ENCODE measurements at regions not wholly inside any gene's neighbourhood (a gene's known extent, or its start where the extent isn't known, plus 50 kb on each side); places are given as distances from the start of the nearest gene placed in this dataset.

GRCh38 chr9:94480205-94480604 lies 74.7 kb upstream of the PCAT7 start:
- no peak overlapping the region for H2BK20ac ChIP-seq (ENCODE audit: low read depth, low read length)
- no peak for ATAC-seq (ENCODE audit: low read depth)
- WGBS, 2 experiments (ENCODE audit: extremely low coverage in 2 of 2, insufficient read length in 1 of 2), result 90% methylated on average over 4 of the region's 11 CpGs; no CpG with 5 or more reads in 1 of the 2 experiments
- no peak overlapping the region for H3K23ac ChIP-seq (ENCODE audit: low read depth, low read length)
- dilution Hi-C loops (cut with HindIII; ENCODE audit: low sequenced_read_pairs, unreplicated experiment), result no loop called here
- H3K4me3 ChIP-seq (ENCODE audit: insufficient read depth, low read depth, low read length), result no peak overlapping the region
- no peak overlapping the region for H3K56ac ChIP-seq (ENCODE audit: extremely low read depth, insufficient read depth, low read length)
- no peaks in the 10 kb centered on the region for H3K36me3 ChIP-seq (ENCODE audit: control insufficient read depth, insufficient read depth, low read length)
- no peaks in the 10 kb centered on the region for H3K9me1 ChIP-seq (ENCODE audit: insufficient read depth, low read length)
- H2BK15ac ChIP-seq (ENCODE audit: low read depth, low read length), result no peak overlapping the region
- no peak overlapping the region for H4K8ac ChIP-seq (ENCODE audit: low read depth in 2 of 2, low read length in 2 of 2)
- no peak overlapping the region for H4K91ac ChIP-seq (ENCODE audit: insufficient read depth, low read depth, low read length)
- no peak overlapping the region for H2AFZ ChIP-seq (replicated peaks; ENCODE audit: low read length, poor library complexity)
- no peaks in the 10 kb centered on the region for H4K20me1 ChIP-seq (ENCODE audit: insufficient read depth, low read length)
- no peak overlapping the region for H4K5ac ChIP-seq (ENCODE audit: low read depth, low read length)
- H3K4me1 ChIP-seq (ENCODE audit: control insufficient read depth, insufficient read depth, low read length), result no peaks in the 10 kb centered on the region
- ChIA-PET CTCF (no interaction called here), POLR2A (ENCODE audit: unreplicated experiment) (no interaction called here)
- no peaks in the 10 kb centered on the region; the same call in 1 of the 2 replicates for H3K9me3 ChIP-seq (ENCODE audit: control insufficient read depth, insufficient read depth, low read length)
- no peak overlapping the region for H2BK120ac ChIP-seq (ENCODE audit: low read depth, low read length)
- H3K14ac ChIP-seq (replicated peaks; ENCODE audit: low read depth, low read length), result no peak overlapping the region
- DNase-seq, result no peak
- TF ChIP-seq POLR2A (IDR thresholded peaks at IDR 0.05; ENCODE audit: low read depth, low read length), result no peak
- TF ChIP-seq RFX5 (IDR thresholded peaks at IDR 0.05; ENCODE audit: low read depth, low read length), result no peak
- no peak for TF ChIP-seq CTCF (conservative IDR thresholded peaks at IDR 0.05; ENCODE audit: low read depth, low read length)
- no peak for TF ChIP-seq USF2 (IDR thresholded peaks at IDR 0.05; ENCODE audit: low read depth, low read length)
- no peak for TF ChIP-seq SMC3 (IDR thresholded peaks at IDR 0.05; ENCODE audit: low read depth, low read length)
- no peak for TF ChIP-seq RAD21 (IDR thresholded peaks at IDR 0.05; ENCODE audit: low read length)
- TF ChIP-seq MXI1 (IDR thresholded peaks at IDR 0.05; ENCODE audit: borderline replicate concordance, low read depth, low read length), result no peak
- TF ChIP-seq CHD1 (IDR thresholded peaks at IDR 0.05; ENCODE audit: low read depth, low read length), result no peak
- no peak for TF ChIP-seq FOS (IDR thresholded peaks at IDR 0.05; ENCODE audit: low read depth, low read length)
- no peak for TF ChIP-seq RCOR1 (IDR thresholded peaks at IDR 0.05; ENCODE audit: insufficient replicate concordance, low read length)
- no peak for TF ChIP-seq CEBPB (IDR thresholded peaks at IDR 0.05; ENCODE audit: low read depth, low read length)
- no peaks in the 10 kb centered on the region for H3K27me3 ChIP-seq (ENCODE audit: control insufficient read depth, insufficient read depth, low read length)
- no peak overlapping the region for H3K18ac ChIP-seq (ENCODE audit: low read depth, low read length)
- no peak overlapping the region for H3K4ac ChIP-seq (ENCODE audit: low read depth, low read length)
- no peak overlapping the region for H3K4me2 ChIP-seq (ENCODE audit: low read depth, low read length)
- BruUV-seq (replicated peaks), result no TSS peak
- no peak overlapping the region for H2BK5ac ChIP-seq (ENCODE audit: low read depth, low read length, poor library complexity, severe bottlenecking)
- intact Hi-C loops (cut with micrococcal nuclease), result no loop called here
- no peaks in the 10 kb centered on the region for H3K79me1 ChIP-seq (ENCODE audit: low read depth in 1 of 2, low read length in 2 of 2)
- no peak overlapping the region for H3K9ac ChIP-seq (ENCODE audit: low read depth, low read length)
- H2AK9ac ChIP-seq (replicated peaks; ENCODE audit: low read depth, low read length, poor library complexity), result no peak overlapping the region
- no peak overlapping the region for H3K27ac ChIP-seq (ENCODE audit: insufficient read depth, low read length)
- no peak overlapping the region for H2AK5ac ChIP-seq (ENCODE audit: low read depth, low read length)
- in situ Hi-C loops (cut with MboI; ENCODE audit: low sequenced_read_pairs), result no loop called here

Measured in IMR-90 (cell line).